GM19043 (cell line): ENCODE measurements at regions not wholly inside any gene's neighbourhood (a gene's known extent, or its start where the extent isn't known, plus 50 kb on each side); places are given as distances from the start of the nearest gene placed in this dataset.
A peak's percentile ranks its signal among the peaks of the same experiment; 100 is the strongest.

Source experiments
- ATAC-seq: cut with Tn5 transposase; IDR thresholded peaks from one replicate; pipeline ENCODE4 v1.9.1; 2021; ENCODE audit warnings: low read depth; ENCODE audit not compliant: unreplicated experiment

DNA sequence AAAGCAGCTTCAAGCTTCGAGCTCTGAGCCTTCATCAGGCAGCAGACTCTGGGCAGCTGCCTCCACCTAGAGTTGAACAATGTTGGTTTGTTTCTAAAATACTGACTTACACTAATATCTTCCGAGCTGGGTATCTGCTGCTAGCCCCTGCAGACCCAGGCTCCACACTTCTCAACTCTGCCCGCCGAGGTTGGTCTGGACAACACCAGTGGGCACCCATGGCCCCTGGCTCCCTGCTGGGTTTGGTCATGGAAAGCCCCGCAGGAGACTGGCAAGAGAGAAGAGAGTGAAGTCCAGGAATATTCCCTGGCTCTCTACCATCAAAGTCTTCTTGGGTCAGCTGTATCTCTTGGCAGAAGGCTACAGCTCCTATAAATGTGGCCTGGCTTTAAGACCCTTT is 214.2 kb upstream of the TMEM132C start:
- ATAC-seq = no peak

DNA sequence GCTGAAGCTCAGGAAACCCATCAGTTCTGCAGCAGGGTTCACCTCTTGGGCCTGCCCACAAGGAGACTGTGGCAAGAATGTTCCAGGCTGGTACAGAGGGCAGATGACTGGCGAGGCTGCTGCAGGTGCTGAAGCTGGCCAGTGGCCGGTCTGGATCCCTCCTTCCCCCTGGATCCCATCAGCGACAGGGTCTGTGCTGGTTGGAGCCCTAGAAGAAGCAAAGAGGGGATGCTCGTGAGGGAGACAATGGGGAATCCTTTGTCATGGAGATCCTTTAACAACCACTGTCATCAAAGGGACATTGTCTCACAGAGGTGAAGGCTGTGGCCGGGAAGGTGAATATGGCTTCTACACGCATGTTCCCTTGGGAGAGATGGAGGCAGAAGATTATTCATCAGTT is 211.4 kb upstream of the TMEM132C start:
- ATAC-seq = no peak

DNA sequence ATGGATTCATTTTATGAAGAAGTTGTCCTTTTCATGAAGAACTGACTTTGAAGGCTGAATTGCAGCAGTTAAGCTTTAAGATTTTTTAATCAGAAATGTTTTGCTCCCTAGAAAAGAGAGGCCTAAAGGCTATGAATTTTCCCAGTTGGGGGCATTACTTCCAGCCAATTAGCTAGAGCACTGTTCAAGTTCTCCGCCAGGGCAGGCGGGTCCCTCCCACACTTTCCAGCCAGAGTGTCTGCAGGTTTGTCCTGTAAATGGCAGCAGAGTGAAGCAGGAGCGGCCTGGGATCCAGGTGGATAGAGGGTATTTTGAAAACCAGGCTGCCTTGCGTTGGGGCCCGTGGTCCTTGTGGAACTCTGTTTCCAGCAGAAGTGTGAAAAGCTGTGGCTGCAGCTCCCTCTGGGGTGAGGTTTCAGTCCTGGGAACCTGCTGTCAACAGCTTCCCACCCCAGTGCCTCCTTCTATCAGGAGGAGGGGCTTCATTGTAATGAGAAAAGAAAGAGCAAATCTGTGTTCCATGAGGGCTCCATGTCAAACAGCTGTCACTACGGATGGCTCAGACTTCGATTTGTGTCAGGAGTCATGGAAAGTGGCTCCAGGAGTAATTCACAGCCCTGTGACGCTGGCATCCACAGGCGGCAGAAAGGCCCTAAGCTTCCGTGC is 210.7 kb upstream of the TMEM132C start:
- ATAC-seq = no peak

GRCh38 chr12:128057586-128057985 is 209.4 kb upstream of the TMEM132C start:
- ATAC-seq = no peak

DNA sequence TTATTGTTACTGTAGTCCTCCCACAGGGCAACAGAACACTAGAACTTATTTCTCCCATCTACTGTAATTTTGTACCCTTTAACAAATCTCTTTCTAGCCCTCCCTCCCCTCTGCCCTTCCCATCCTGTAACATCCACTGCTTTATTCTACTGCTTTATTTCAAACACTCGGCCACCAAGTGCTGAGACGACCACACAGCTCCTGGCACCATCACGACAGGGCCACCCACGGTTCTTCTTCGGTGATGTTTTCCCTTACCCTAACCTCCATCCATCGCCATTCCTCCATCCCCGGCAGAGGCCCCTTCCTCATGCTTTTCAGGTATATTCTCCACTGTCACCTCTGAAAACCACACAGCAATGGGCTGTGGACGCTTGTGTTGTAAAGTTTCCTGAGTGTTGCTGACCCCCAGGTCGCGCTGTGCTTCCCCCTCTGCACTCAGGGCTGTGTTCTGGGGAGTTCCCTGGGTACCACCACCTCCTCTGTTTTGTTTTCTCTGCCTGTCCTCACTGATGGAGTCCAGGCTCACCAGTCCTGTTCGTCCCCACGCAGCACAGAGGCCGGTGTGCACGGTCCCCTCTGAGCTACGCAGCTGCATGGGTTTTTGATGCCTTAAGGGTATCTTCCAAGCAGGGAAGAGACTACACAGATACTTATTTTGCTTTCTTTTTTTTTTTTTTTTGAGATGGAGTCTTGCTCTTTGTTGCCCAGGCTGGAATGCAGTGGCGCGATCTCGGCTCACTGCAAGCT is 207.2 kb upstream of the TMEM132C start:
- ATAC-seq = no peak

GRCh38 chr12:128068211-128068610 is 198.8 kb upstream of the TMEM132C start:
- no peak for ATAC-seq

DNA sequence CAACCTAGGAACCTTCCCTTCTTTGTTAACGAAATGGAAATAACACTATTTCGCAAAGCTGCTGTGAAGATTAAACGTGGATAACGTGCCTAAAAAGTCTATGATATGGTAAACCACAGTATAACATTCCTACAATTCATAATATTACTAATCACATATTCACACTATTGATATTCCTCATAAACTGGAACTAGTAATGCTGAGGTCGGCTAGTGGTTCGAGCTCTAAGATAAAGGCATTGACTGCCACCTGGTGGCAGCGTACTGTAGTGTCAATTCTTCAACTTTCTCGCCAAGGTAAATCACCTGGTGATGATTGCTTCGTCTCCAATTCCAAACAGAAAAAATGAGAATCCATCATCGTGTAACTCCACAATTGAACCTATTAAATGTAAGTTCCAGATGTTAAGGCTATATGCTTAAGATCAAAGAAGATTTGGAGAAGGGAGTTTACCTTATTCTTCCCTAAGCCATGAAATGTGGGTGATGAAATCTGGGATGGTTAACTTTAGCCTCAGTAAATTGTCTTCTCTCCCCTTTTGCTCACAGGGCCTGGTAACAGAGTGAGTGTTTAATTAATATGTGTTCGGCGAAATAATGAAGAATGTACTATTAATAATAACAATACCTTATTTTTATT is 197.5 kb upstream of the TMEM132C start:
- ATAC-seq = peak; percentile 68

DNA sequence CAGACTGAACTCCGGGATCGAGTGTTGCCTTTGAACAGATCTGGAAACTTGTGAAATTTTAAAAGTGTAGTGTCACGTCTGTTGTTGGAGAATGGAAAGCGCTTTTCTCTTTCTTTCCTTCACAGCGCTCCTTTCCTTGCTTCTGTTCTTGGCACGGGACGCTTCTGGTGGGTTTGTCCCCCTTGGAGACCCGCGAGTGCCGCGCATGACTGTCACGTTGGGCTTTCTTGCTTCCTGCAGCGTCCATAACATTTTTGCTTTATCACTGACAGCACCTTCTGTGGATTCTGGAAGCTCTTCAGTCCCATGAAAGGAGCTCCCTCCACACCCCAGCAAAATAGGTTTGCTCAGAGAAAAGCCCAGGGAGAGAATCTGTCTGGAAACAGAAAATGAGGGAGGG is 193.0 kb upstream of the TMEM132C start:
- no peak for ATAC-seq

DNA sequence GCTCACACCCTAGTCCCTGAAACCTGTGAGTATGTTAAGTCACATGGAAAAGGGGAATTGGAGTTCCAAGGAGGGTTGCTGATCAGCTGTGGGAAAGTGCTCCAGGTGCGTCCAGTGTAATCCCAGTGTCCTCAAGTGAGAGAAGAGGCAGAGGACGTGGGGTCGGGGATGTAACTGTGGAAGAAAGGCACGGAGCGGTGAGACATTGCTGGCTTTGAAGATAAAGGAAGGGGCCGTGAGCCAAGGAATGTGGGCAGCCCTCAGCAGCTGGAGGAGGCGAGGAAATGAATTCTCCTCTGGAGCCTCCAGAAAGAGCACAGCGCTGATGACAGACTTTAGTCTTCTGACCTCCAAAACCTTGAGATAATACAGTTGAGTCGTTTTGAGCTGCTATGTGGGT is 191.6 kb upstream of the TMEM132C start:
- no peak for ATAC-seq

DNA sequence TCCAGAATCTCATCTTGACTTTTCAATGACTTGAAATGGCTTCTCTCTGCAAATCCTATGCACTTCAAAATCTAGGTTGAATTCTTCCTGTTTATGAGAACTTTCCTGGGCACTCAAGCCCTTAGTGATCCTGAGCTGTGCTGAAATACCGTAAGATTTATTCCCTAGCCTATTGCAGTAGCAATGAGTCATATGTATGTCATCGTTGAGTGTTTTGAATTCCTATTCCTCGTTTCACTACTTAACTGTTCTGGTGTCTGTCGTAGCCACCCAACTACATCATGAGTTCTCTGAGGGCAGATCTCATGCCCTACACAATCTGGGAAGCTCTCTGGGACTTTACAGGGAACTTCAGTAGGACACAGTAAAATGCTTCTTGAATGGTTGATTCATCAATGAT is 190.8 kb upstream of the TMEM132C start:
- no peak for ATAC-seq

GRCh38 chr12:128077211-128077916 is 189.6 kb upstream of the TMEM132C start:
- ATAC-seq = no peak

DNA sequence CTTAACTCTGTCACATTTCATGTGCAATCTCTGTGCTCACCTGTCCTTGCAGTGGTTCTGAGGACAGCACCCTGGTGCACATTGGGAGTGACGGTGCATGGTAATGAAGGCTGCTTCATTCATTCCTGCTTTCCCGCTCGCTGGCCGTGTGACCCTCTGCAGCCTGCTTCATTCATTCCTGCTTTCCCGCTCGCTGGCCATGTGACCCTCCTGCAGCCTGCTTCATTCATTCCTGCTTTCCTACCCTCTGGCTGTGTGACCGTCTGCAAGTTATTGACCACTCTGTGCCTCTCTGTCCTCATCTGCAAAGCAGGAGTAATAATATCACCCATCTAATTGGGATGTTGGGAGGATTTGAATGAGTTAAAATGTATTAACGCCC is 189.1 kb upstream of the TMEM132C start:
- ATAC-seq = no peak

DNA sequence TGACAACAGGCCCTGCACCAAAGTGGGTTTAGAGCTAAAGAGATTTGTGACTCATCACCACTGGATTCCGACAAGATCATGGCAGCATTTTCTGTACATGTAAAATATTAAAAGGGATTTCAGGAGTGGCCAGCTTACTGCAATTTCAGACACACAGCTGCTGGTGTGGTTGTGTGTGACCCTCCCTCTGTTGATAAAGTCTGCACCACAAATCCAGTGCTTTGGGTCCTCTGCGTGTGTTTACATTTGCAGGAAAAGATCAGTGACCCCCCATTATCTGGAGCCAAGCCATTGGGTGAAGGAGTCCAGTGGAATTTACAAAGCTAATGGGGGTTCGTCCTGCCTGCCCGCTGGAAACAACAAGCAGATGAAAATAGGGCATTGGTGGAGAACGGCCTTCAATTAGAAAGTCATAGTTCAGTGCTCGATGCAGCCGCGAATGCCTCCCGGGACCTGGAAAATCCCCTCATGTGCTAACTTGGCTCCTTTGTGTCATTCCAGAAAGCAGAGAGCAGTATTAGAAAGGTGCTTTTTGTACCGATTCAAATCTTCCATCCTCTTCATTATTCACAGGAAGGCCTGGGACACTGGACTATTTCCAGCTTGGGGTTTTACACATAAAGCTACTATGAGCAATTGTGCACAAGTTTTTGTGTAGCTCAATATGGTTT is 188.5 kb upstream of the TMEM132C start:
- no peak for ATAC-seq

DNA sequence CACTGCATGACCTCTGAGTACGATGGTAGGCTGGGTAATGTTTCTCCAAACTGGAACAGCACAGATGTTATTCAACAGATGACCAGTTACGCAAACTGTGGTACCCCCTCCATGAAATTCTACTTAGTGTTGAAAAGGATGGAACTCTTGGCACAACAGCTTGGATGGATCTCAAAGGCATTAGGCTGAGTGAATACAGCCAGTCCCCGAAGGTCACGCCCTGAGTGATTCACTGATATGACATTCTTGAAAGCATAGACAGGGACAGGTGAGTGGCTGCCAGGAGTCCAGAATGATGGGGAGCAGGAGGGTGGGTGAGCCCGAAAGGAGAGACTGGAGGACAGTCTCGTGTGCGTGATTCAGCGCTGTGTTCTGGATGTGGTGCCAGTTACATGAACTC is 187.5 kb upstream of the TMEM132C start:
- no peak for ATAC-seq

- ATAC-seq = no peak
These were observed 183.7 kb upstream of the TMEM132C start for GRCh38 chr12:128083132-128083729.

DNA sequence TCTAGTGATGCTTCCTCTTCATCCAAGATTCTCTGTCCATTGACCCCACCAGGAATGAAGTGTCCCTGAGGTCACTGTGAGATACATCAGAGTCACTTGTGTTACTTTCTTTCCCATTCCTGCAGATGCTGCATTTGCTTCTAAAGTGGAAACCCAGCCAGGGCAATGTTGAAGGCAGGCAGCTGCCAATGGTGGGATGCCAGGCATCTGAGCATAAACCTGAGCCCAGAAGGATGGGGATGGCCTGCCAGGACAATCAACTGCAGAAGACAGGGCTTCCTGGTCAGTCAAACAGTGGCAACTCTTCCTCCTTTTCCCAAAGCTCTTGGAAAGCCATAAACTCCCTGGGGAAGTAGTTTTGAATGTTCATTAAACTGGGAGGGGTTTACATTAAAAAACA is 178.0 kb upstream of the TMEM132C start:
- ATAC-seq = no peak

GRCh38 chr12:128089961-128090360 is 177.0 kb upstream of the TMEM132C start:
- no peak for ATAC-seq

GRCh38 chr12:128091101-128091720 is 175.8 kb upstream of the TMEM132C start:
- no peak for ATAC-seq

DNA sequence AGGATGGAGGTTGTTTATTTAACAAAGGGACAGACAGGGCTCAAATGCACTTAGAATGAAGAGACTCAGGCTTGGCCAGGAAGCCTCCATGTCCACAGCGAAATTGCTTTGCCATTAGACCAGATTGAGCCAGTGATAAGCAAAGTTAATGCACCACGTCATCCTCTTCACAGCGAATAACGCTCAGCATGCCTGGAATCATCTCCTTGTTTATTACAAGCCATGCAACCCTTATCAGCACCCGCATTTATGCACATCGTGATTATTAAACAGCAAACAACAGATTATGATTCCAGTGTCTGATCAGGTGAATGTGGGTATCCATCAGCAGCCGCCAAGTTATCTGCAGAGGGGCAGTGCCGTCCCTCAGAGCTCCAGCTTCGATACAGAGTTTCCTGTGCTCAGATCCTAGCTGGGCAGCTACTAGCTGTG is 175.0 kb upstream of the TMEM132C start:
- ATAC-seq = no peak

DNA sequence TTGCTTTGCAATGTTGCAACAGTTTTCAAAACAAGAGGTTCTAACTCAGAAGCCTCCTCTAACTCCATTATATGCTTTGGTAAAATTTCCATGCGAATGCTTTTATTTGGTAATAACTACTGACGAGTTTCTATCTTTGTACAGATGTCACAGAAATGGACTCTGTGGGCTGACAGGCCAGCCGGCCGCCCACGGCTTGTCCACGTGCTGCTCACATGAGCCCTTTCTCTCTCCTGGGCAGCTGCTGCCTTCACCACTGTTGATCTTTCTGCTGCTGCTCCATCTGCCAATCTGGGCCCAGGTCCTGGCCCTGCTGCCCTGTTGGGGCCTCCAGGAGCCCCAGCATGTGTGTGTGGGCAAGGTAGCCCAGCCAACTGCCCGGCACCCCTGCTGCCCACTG is 168.2 kb upstream of the TMEM132C start:
- no peak for ATAC-seq
